H9 (cell line): ENCODE measurements at regions not wholly inside any gene's neighbourhood (a gene's known extent, or its start where the extent isn't known, plus 50 kb on each side); places are given as distances from the start of the nearest gene placed in this dataset.

ENCODE experiments used
- DNase-seq: peaks from one replicate; pipeline ENCODE4 v3.0.0-alpha.2; 2017
- H2AFZ ChIP-seq: one replicate; pipeline ENCODE4 v1.6.1; 2013; ENCODE audit warnings: mild to moderate bottlenecking, low read length, control low read depth, moderate library complexity
- H2AK5ac ChIP-seq: 2 replicates; pipeline ENCODE4 v1.6.1; 2013; ENCODE audit warnings: low read length, control low read depth, mixed read lengths; ENCODE audit not compliant: insufficient read length
- H2BK120ac ChIP-seq: one replicate; pipeline ENCODE4 v1.6.1; 2013; ENCODE audit warnings: low read depth, mild to moderate bottlenecking, low read length, control low read depth, inconsistent platforms; ENCODE audit not compliant: poor library complexity, severe bottlenecking
- H2BK12ac ChIP-seq: 2 replicates; pipeline ENCODE4 v1.6.1; 2013; ENCODE audit warnings: low read length, control low read depth, mixed read lengths, low read depth; ENCODE audit not compliant: insufficient read length
- H2BK15ac ChIP-seq: 2 replicates; pipeline ENCODE4 v1.6.1; 2013; ENCODE audit warnings: low read depth, low read length, control low read depth
- H2BK20ac ChIP-seq: one replicate; pipeline ENCODE4 v1.6.1; 2013; ENCODE audit warnings: low read depth, mild to moderate bottlenecking, low read length, control low read depth, inconsistent platforms; ENCODE audit not compliant: poor library complexity, severe bottlenecking
- H2BK5ac ChIP-seq: 2 replicates; pipeline ENCODE4 v1.6.1; 2013; ENCODE audit warnings: low read length, control low read depth, mixed read lengths; ENCODE audit not compliant: insufficient read length
- H3K14ac ChIP-seq: 2 replicates; pipeline ENCODE4 v1.6.1; 2013; ENCODE audit warnings: low read length, control low read depth; ENCODE audit not compliant: insufficient read depth
- H3K18ac ChIP-seq: 2 replicates; pipeline ENCODE4 v1.6.1; 2013; ENCODE audit warnings: low read depth, mild to moderate bottlenecking, mixed read lengths, low read length, control low read depth; ENCODE audit not compliant: insufficient read length
- H3K23ac ChIP-seq: 2 replicates; pipeline ENCODE4 v1.6.1; 2013; ENCODE audit warnings: low read length, control low read depth, mixed read lengths, low read depth; ENCODE audit not compliant: insufficient read length
- H3K23me2 ChIP-seq: 2 replicates; pipeline ENCODE4 v1.6.1; 2013; ENCODE audit warnings: low read depth, mild to moderate bottlenecking, mixed read lengths, low read length, control low read depth; ENCODE audit not compliant: insufficient read length, poor library complexity, severe bottlenecking
- H3K27ac ChIP-seq: 2 replicates; pipeline ENCODE4 v1.5.1; 2013; ENCODE audit warnings: low read length, control low read depth, mixed read lengths, low read depth; ENCODE audit not compliant: insufficient read length
- H3K27me3 ChIP-seq: 2 replicates; pipeline ENCODE4 v1.6.1; 2013; ENCODE audit warnings: low read length, control low read depth, inconsistent platforms; ENCODE audit not compliant: insufficient read depth
- H3K4ac ChIP-seq: 2 replicates; pipeline ENCODE4 v1.6.1; 2013; ENCODE audit warnings: low read depth, mild to moderate bottlenecking, control low read depth, inconsistent platforms, low read length, moderate library complexity
- H3K4me1 ChIP-seq: 2 replicates; pipeline ENCODE4 v1.6.1; 2013; ENCODE audit warnings: low read length, control low read depth, inconsistent platforms; ENCODE audit not compliant: insufficient read depth
- H3K4me2 ChIP-seq: 2 replicates; pipeline ENCODE4 v1.6.1; 2013; ENCODE audit warnings: low read length, control low read depth, mixed read lengths; ENCODE audit not compliant: insufficient read length, insufficient read depth
- H3K56ac ChIP-seq: 2 replicates; pipeline ENCODE4 v1.6.1; 2013; ENCODE audit warnings: low read depth, mild to moderate bottlenecking, mixed read lengths, low read length, control low read depth; ENCODE audit not compliant: insufficient read length
- H3K79me1 ChIP-seq: 2 replicates; pipeline ENCODE4 v1.6.1; 2013; ENCODE audit warnings: low read depth, mild to moderate bottlenecking, moderate library complexity, low read length, control low read depth, inconsistent platforms; ENCODE audit not compliant: insufficient read depth, poor library complexity, severe bottlenecking
- H3K79me2 ChIP-seq: 2 replicates; pipeline ENCODE4 v1.6.1; 2013; ENCODE audit warnings: low read length, control low read depth, inconsistent platforms; ENCODE audit not compliant: insufficient read depth
- H3K9ac ChIP-seq: 2 replicates; pipeline ENCODE4 v1.6.1; 2013; ENCODE audit warnings: low read length, control low read depth, mixed read lengths; ENCODE audit not compliant: insufficient read length; ENCODE audit errors: extremely low read depth
- H3K9me3 ChIP-seq: one replicate; pipeline ENCODE4 v1.6.1; 2013; ENCODE audit warnings: low read depth, low read length, inconsistent platforms; ENCODE audit not compliant: control insufficient read depth
- H3T11ph ChIP-seq: one replicate; pipeline ENCODE4 v1.6.1; 2013; ENCODE audit warnings: mild to moderate bottlenecking, low read length, control low read depth, inconsistent platforms
- H4K20me1 ChIP-seq: one replicate; pipeline ENCODE4 v1.6.1; 2013; ENCODE audit not compliant: control insufficient read depth, insufficient read length, insufficient read depth
- H4K5ac ChIP-seq: 2 replicates; pipeline ENCODE4 v1.6.1; 2013; ENCODE audit warnings: low read depth, mild to moderate bottlenecking, mixed read lengths, low read length, control low read depth; ENCODE audit not compliant: insufficient read length
- H4K8ac ChIP-seq: replicated peaks from 2 replicates; pipeline ENCODE4 v1.6.1; 2013; ENCODE audit warnings: low read length, control low read depth, mixed read lengths, low read depth; ENCODE audit not compliant: insufficient read length
- H4K91ac ChIP-seq: 2 replicates; pipeline ENCODE4 v1.6.1; 2013; ENCODE audit warnings: low read depth, mild to moderate bottlenecking, moderate library complexity, mixed read lengths, low read length, control low read depth; ENCODE audit not compliant: insufficient read length
- H3K27ac Mint-ChIP-seq, 3 experiments: 2 replicates in 2 of 3; 3 replicates in 1 of 3; pipeline ENCODE4 v1.8.0; 2020 to 2021; ENCODE audit warnings: mixed read lengths in 3 of 3, mild to moderate bottlenecking in 1 of 3, moderate library complexity in 1 of 3
- H3K27me3 Mint-ChIP-seq: 2 replicates; pipeline ENCODE4 v1.8.0; 2021; ENCODE audit warnings: low read depth, mild to moderate bottlenecking, moderate library complexity, mixed read lengths
- H3K36me3 Mint-ChIP-seq, 3 experiments: 2 replicates in 2 of 3; 3 replicates in 1 of 3; pipeline ENCODE4 v1.8.0; 2020 to 2021; ENCODE audit warnings: low read depth in 3 of 3, mixed read lengths in 3 of 3; ENCODE audit not compliant: insufficient read depth in 1 of 3
- H3K4me1 Mint-ChIP-seq, 2 experiments: 2 replicates each; pipeline ENCODE4 v1.8.0; 2020; ENCODE audit warnings: mixed read lengths in 2 of 2
- H3K4me3 Mint-ChIP-seq, 2 experiments: 2 replicates in 1 of 2; 3 replicates in 1 of 2; pipeline ENCODE4 v1.8.0; 2020 to 2021; ENCODE audit warnings: mild to moderate bottlenecking in 2 of 2, mixed read lengths in 2 of 2, moderate library complexity in 1 of 2
- H3K9me3 Mint-ChIP-seq, 2 experiments: 2 replicates in 1 of 2; 3 replicates in 1 of 2; pipeline ENCODE4 v1.8.0; 2020; ENCODE audit warnings: mild to moderate bottlenecking in 2 of 2, mixed read lengths in 2 of 2, moderate library complexity in 1 of 2
- CTCF ChIP-seq: fragments of 200-600 bp; sonication (generic); conservative IDR thresholded peaks from 3 replicates; pipeline ENCODE4 v1.8.0; 2021; ENCODE audit warnings: antibody characterized with exemption, mild to moderate bottlenecking
- WGBS: extraction: QIAGEN DNeasy Blood & Tissue Kit; methylation state at CpG from one replicate; pipeline ENCODE4 v1.1.7; 2013; ENCODE audit warnings: missing lambda C conversion rate, low lambda C conversion rate, mixed read lengths; ENCODE audit not compliant: insufficient read length; ENCODE audit errors: extremely low coverage; 5-methylcytosine and 5-hydroxymethylcytosine counted together

GRCh38 chr1:87399701-87400100, 71.0 kb downstream of the LMO4 start:
- Histone ChIP-seq H3K14ac (no peak overlapping the region), H4K5ac (no peak overlapping the region), H2BK20ac (no peak overlapping the region), H3K56ac (no peak overlapping the region), H3K79me2 (no peaks in the 10 kb centered on the region), H2AK5ac (no peak overlapping the region), H3K23me2 (no peaks in the 10 kb centered on the region), H3K9ac (no peak overlapping the region), H3K4ac (no peak overlapping the region), H3K23ac (no peak overlapping the region), H3K18ac (no peak overlapping the region), H3K4me2 (no peak overlapping the region), H2BK12ac (no peak overlapping the region), H3K27ac (no peak overlapping the region), H2BK120ac (no peak overlapping the region), H2BK15ac (no peak overlapping the region), H3K9me3 (no peaks in the 10 kb centered on the region), H2AFZ (no peak overlapping the region), H4K91ac (no peak overlapping the region), H3T11ph (no peak overlapping the region), H4K20me1 (no peaks in the 10 kb centered on the region), H3K4me1 (no peaks in the 10 kb centered on the region), H4K8ac (no peak overlapping the region), H2BK5ac (no peak overlapping the region), H3K79me1 (no peaks in the 10 kb centered on the region), H3K27me3 (no peaks in the 10 kb centered on the region)
- DNase-seq: no peak
- no peak overlapping the region for H3K4me3 Mint-ChIP-seq
- H3K4me1 Mint-ChIP-seq: peaks cover 0 to 4% of the 10 kb centered on the region in 2 experiments; a peak in 2 of 4 replicates
- no peaks in the 10 kb centered on the region for H3K9me3 Mint-ChIP-seq
- H3K27ac Mint-ChIP-seq: no peak overlapping the region
- WGBS: no CpG with 5 or more reads among the region's 4 CpGs
- TF ChIP-seq CTCF: no peak
- no peaks in the 10 kb centered on the region for H3K27me3 Mint-ChIP-seq
- H3K36me3 Mint-ChIP-seq: no peaks in the 10 kb centered on the region
